NT2/D1 (cell line): ENCODE measurements at regions not wholly inside any gene's neighbourhood (a gene's known extent, or its start where the extent isn't known, plus 50 kb on each side); places are given as distances from the start of the nearest gene placed in this dataset.

ENCODE experiments used
- DNase-seq: peaks from one replicate; pipeline ENCODE4 v3.0.0-alpha.2; 2011; ENCODE audit warnings: low read depth, low spot score
- H3K27me3 ChIP-seq: 2 replicates; pipeline ENCODE4 v1.6.0; 2011; ENCODE audit warnings: mild to moderate bottlenecking; ENCODE audit not compliant: insufficient read length, insufficient read depth
- H3K36me3 ChIP-seq: 2 replicates; pipeline ENCODE4 v1.6.1; 2011; ENCODE audit warnings: mild to moderate bottlenecking, low read length, mixed read lengths; ENCODE audit not compliant: insufficient read depth, insufficient read length
- H3K4me1 ChIP-seq: 2 replicates; pipeline ENCODE4 v1.5.1; 2011; ENCODE audit not compliant: insufficient read depth, insufficient read length
- H3K4me3 ChIP-seq: 2 replicates; pipeline ENCODE4 v1.5.1; 2011; ENCODE audit warnings: low read depth; ENCODE audit not compliant: insufficient read length
- H3K9ac ChIP-seq: 2 replicates; pipeline ENCODE4 v1.6.0; 2011; ENCODE audit warnings: low read depth; ENCODE audit not compliant: insufficient read length
- H3K9me3 ChIP-seq: 2 replicates; pipeline ENCODE4 v1.5.1; 2011; ENCODE audit warnings: mild to moderate bottlenecking, low read length; ENCODE audit not compliant: insufficient read depth
- SUZ12 ChIP-seq: IDR thresholded peaks from 2 replicates; pipeline ENCODE4 v1.6.1; 2011; ENCODE audit not compliant: insufficient read length, insufficient read depth; ENCODE audit errors: extremely low read depth
- YY1 ChIP-seq: IDR thresholded peaks from 2 replicates; pipeline ENCODE4 v1.6.1; 2011; ENCODE audit not compliant: insufficient read length, insufficient read depth
- ZNF274 ChIP-seq: IDR thresholded peaks from 2 replicates; pipeline ENCODE4 v1.6.1; 2011; ENCODE audit warnings: mild to moderate bottlenecking, low read depth, low read length

GRCh38 chr5:73256012-73256411 lies 83.0 kb downstream of the TMEM174 start:
- DNase-seq = no peak
- no peak overlapping the region for H3K4me3 ChIP-seq

GRCh38 chr5:73254642-73255041 lies 81.6 kb downstream of the TMEM174 start:
- H3K4me3 ChIP-seq = no peak overlapping the region
- H3K4me1 ChIP-seq = no peaks in the 10 kb centered on the region
- H3K9ac ChIP-seq = no peak overlapping the region
- no peaks in the 10 kb centered on the region for H3K36me3 ChIP-seq
- DNase-seq = no peak
- H3K27me3 ChIP-seq = no peaks in the 10 kb centered on the region
- TF ChIP-seq SUZ12 = no peak
- peaks cover 5% of the 10 kb centered on the region; the same call in 1 of the 2 replicates for H3K9me3 ChIP-seq

More at GRCh38 chr5:73256012-73256411, 83.0 kb downstream of the TMEM174 start:
- no peaks in the 10 kb centered on the region for H3K27me3 ChIP-seq
- no peaks in the 10 kb centered on the region for H3K4me1 ChIP-seq
- no peaks in the 10 kb centered on the region for H3K36me3 ChIP-seq
- TF ChIP-seq YY1 (no peak), SUZ12 (no peak), ZNF274 (no peak)
- H3K9me3 ChIP-seq = peaks cover 5% of the 10 kb centered on the region; the same call in 1 of the 2 replicates
- H3K9ac ChIP-seq = no peak overlapping the region

GRCh38 chr5:73253047-73253660 lies 80.2 kb downstream of the TMEM174 start:
- no peaks in the 10 kb centered on the region for H3K36me3 ChIP-seq
- H3K9ac ChIP-seq = no peak overlapping the region
- DNase-seq = no peak
- H3K4me1 ChIP-seq = no peaks in the 10 kb centered on the region
- H3K4me3 ChIP-seq = no peak overlapping the region
- H3K27me3 ChIP-seq = peaks cover 5% of the 10 kb centered on the region
- TF ChIP-seq YY1 (no peak), SUZ12 (no peak), ZNF274 (no peak)
- H3K9me3 ChIP-seq = peaks cover 5% of the 10 kb centered on the region; the same call in 1 of the 2 replicates

- Histone ChIP-seq H3K27me3 (peaks cover 5% of the 10 kb centered on the region), H3K9ac (no peak overlapping the region), H3K36me3 (no peaks in the 10 kb centered on the region), H3K4me3 (no peak overlapping the region), H3K4me1 (no peaks in the 10 kb centered on the region), H3K9me3 (no peaks in the 10 kb centered on the region)
- no peak for TF ChIP-seq YY1
- no peak for TF ChIP-seq ZNF274
- no peak for TF ChIP-seq SUZ12
- no peak for DNase-seq
Measured at GRCh38 chr5:73250645-73251044, 77.7 kb downstream of the TMEM174 start.

- no peaks in the 10 kb centered on the region for H3K4me1 ChIP-seq
- no peak for TF ChIP-seq SUZ12
- TF ChIP-seq ZNF274 = no peak
- no peak for TF ChIP-seq YY1
- H3K36me3 ChIP-seq = no peaks in the 10 kb centered on the region
- no peak overlapping the region for H3K4me3 ChIP-seq
- H3K9ac ChIP-seq = no peak overlapping the region
- no peak for DNase-seq
- no peaks in the 10 kb centered on the region for H3K9me3 ChIP-seq
- H3K27me3 ChIP-seq = no peaks in the 10 kb centered on the region
Measured at GRCh38 chr5:73242735-73243134, 69.7 kb downstream of the TMEM174 start.

- no peaks in the 10 kb centered on the region for H3K4me1 ChIP-seq
- H3K27me3 ChIP-seq = peaks cover 26% of the 10 kb centered on the region
- no peak for DNase-seq
- H3K36me3 ChIP-seq = no peaks in the 10 kb centered on the region
- H3K4me3 ChIP-seq = no peak overlapping the region
- H3K9ac ChIP-seq = no peak overlapping the region
- TF ChIP-seq YY1 = no peak
- no peak for TF ChIP-seq ZNF274
- TF ChIP-seq SUZ12 = no peak
- no peaks in the 10 kb centered on the region for H3K9me3 ChIP-seq
Measured at GRCh38 chr5:73238873-73239272, 65.9 kb downstream of the TMEM174 start.

GRCh38 chr5:73236541-73237128 lies 63.6 kb downstream of the TMEM174 start:
- H3K9ac ChIP-seq = no peak overlapping the region
- no peak for DNase-seq
- H3K4me3 ChIP-seq = no peak overlapping the region
- peaks cover 48% of the 10 kb centered on the region for H3K27me3 ChIP-seq
- no peaks in the 10 kb centered on the region for H3K9me3 ChIP-seq
- no peaks in the 10 kb centered on the region for H3K4me1 ChIP-seq
- H3K36me3 ChIP-seq = no peaks in the 10 kb centered on the region
- TF ChIP-seq YY1 (no peak), SUZ12 (no peak), ZNF274 (no peak)

- Histone ChIP-seq H3K9me3 (no peaks in the 10 kb centered on the region), H3K9ac (no peak overlapping the region), H3K27me3 (peaks cover 73% of the 10 kb centered on the region), H3K36me3 (no peaks in the 10 kb centered on the region), H3K4me3 (peak overlapping the region; percentile 32), H3K4me1 (no peaks in the 10 kb centered on the region)
- no peak for DNase-seq
- TF ChIP-seq ZNF274 (no peak), YY1 (no peak), SUZ12 (no peak)
Measured at GRCh38 chr5:73234204-73234555, 61.2 kb downstream of the TMEM174 start.
